ENCODE measurements at regions not wholly inside any gene's neighbourhood (a gene's known extent, or its start where the extent isn't known, plus 50 kb on each side); places are given as distances from the start of the nearest gene placed in this dataset.

DNA sequence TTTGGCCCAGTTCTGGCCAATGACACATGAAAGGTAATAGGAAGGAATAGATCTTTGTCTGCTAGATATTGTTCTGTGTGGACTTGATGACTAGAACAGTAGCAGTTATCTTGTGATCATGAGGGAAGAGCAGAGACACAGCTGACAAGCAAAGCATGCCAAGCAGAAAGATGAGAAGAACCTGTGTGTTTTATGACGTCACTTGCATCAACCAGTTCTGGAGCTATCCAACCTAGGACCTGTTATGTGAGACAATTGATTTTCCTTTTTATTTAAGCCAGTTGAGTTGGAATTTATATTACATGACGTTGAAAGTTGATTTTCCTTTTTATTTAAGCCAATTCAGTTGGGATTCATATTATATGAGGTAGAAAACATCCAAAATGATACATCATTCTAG lies 143.2 kb downstream of the MCHR2 start:
- no peaks in the 10 kb centered on the region for H3K79me1 ChIP-seq (ENCODE audit: insufficient read depth, low read depth, low read length, poor library complexity, severe bottlenecking)
- no peaks in the 10 kb centered on the region for H3K9me3 ChIP-seq (ENCODE audit: control insufficient read depth, low read depth, low read length)
- Mint-ChIP-seq H3K27me3 (ENCODE audit: low read depth) (peaks cover 37% of the 10 kb centered on the region), H3K9me3 (no peaks in the 10 kb centered on the region; a peak in 1 of 5 replicates), H3K4me3 (no peak overlapping the region), H3K4me1 (peaks cover 5 to 18% of the 10 kb centered on the region in 2 experiments), H3K36me3 (ENCODE audit: insufficient read depth in 1 of 3, low read depth in 3 of 3) (no peaks in the 10 kb centered on the region), H3K27ac (no peak overlapping the region)
- no peak overlapping the region for H2BK20ac ChIP-seq (ENCODE audit: low read depth, low read length, poor library complexity, severe bottlenecking)
- H3K27ac ChIP-seq (ENCODE audit: insufficient read length, low read depth, low read length), result no peak overlapping the region
- H3K23ac ChIP-seq (ENCODE audit: insufficient read length, low read depth, low read length), result no peak overlapping the region
- no peak overlapping the region for H3K14ac ChIP-seq (ENCODE audit: insufficient read depth, low read length)
- no peak overlapping the region for H4K91ac ChIP-seq (ENCODE audit: insufficient read length, low read depth, low read length)
- no peak overlapping the region for H3K4ac ChIP-seq (ENCODE audit: low read depth, low read length)
- H3K9ac ChIP-seq (ENCODE audit: extremely low read depth, insufficient read length, low read length), result no peak overlapping the region
- WGBS (ENCODE audit: extremely low coverage, insufficient read length, low lambda C conversion rate), result no CpG with 5 or more reads among the region's 2 CpGs
- no peak overlapping the region for H3K4me2 ChIP-seq (ENCODE audit: insufficient read depth, insufficient read length, low read length)
- H3K27me3 ChIP-seq (ENCODE audit: insufficient read depth, low read length), result no peaks in the 10 kb centered on the region; the same call in 1 of the 2 replicates
- no peaks in the 10 kb centered on the region for H3K79me2 ChIP-seq (ENCODE audit: insufficient read depth, low read length)
- H4K5ac ChIP-seq (ENCODE audit: insufficient read length, low read depth, low read length), result no peak overlapping the region
- H2BK15ac ChIP-seq (ENCODE audit: low read depth, low read length), result no peak overlapping the region
- H3K23me2 ChIP-seq (ENCODE audit: insufficient read length, low read depth, low read length, poor library complexity, severe bottlenecking), result no peaks in the 10 kb centered on the region
- no peaks in the 10 kb centered on the region for H4K20me1 ChIP-seq (ENCODE audit: control insufficient read depth, insufficient read depth, insufficient read length)
- DNase-seq, result no peak
- H3K56ac ChIP-seq (ENCODE audit: insufficient read length, low read depth, low read length), result no peak overlapping the region
- no peak overlapping the region for H2BK120ac ChIP-seq (ENCODE audit: low read depth, low read length, poor library complexity, severe bottlenecking)
- no peak overlapping the region for H2BK5ac ChIP-seq (ENCODE audit: insufficient read length, low read length)
- H3K4me1 ChIP-seq (ENCODE audit: insufficient read depth, low read length), result no peaks in the 10 kb centered on the region
- no peak overlapping the region for H2AK5ac ChIP-seq (ENCODE audit: insufficient read length, low read length)
- TF ChIP-seq, protein P1, sequence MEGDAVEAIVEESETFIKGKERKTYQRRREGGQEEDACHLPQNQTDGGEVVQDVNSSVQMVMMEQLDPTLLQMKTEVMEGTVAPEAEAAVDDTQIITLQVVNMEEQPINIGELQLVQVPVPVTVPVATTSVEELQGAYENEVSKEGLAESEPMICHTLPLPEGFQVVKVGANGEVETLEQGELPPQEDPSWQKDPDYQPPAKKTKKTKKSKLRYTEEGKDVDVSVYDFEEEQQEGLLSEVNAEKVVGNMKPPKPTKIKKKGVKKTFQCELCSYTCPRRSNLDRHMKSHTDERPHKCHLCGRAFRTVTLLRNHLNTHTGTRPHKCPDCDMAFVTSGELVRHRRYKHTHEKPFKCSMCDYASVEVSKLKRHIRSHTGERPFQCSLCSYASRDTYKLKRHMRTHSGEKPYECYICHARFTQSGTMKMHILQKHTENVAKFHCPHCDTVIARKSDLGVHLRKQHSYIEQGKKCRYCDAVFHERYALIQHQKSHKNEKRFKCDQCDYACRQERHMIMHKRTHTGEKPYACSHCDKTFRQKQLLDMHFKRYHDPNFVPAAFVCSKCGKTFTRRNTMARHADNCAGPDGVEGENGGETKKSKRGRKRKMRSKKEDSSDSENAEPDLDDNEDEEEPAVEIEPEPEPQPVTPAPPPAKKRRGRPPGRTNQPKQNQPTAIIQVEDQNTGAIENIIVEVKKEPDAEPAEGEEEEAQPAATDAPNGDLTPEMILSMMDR (conservative IDR thresholded peaks at IDR 0.05), result no peak
- no peak overlapping the region for H2AFZ ChIP-seq (ENCODE audit: low read length)
- H3K18ac ChIP-seq (ENCODE audit: insufficient read length, low read depth, low read length), result no peak overlapping the region
- no peak overlapping the region for H4K8ac ChIP-seq (replicated peaks; ENCODE audit: insufficient read length, low read depth, low read length)
- no peak overlapping the region for H3T11ph ChIP-seq (ENCODE audit: low read length)
- H2BK12ac ChIP-seq (ENCODE audit: insufficient read length, low read depth, low read length), result no peak overlapping the region

Measured in H9 (cell line).